H9 (cell line): ENCODE measurements at regions not wholly inside any gene's neighbourhood (a gene's known extent, or its start where the extent isn't known, plus 50 kb on each side); places are given as distances from the start of the nearest gene placed in this dataset.

Experiments
- DNase-seq: peaks from one replicate; pipeline ENCODE4 v3.0.0-alpha.2; 2017
- H2AFZ ChIP-seq: one replicate; pipeline ENCODE4 v1.6.1; 2013; ENCODE audit warnings: mild to moderate bottlenecking, low read length, control low read depth, moderate library complexity
- H2AK5ac ChIP-seq: 2 replicates; pipeline ENCODE4 v1.6.1; 2013; ENCODE audit warnings: low read length, control low read depth, mixed read lengths; ENCODE audit not compliant: insufficient read length
- H2BK120ac ChIP-seq: one replicate; pipeline ENCODE4 v1.6.1; 2013; ENCODE audit warnings: low read depth, mild to moderate bottlenecking, low read length, control low read depth, inconsistent platforms; ENCODE audit not compliant: poor library complexity, severe bottlenecking
- H2BK12ac ChIP-seq: 2 replicates; pipeline ENCODE4 v1.6.1; 2013; ENCODE audit warnings: low read length, control low read depth, mixed read lengths, low read depth; ENCODE audit not compliant: insufficient read length
- H2BK15ac ChIP-seq: 2 replicates; pipeline ENCODE4 v1.6.1; 2013; ENCODE audit warnings: low read depth, low read length, control low read depth
- H2BK20ac ChIP-seq: one replicate; pipeline ENCODE4 v1.6.1; 2013; ENCODE audit warnings: low read depth, mild to moderate bottlenecking, low read length, control low read depth, inconsistent platforms; ENCODE audit not compliant: poor library complexity, severe bottlenecking
- H2BK5ac ChIP-seq: 2 replicates; pipeline ENCODE4 v1.6.1; 2013; ENCODE audit warnings: low read length, control low read depth, mixed read lengths; ENCODE audit not compliant: insufficient read length
- H3K14ac ChIP-seq: 2 replicates; pipeline ENCODE4 v1.6.1; 2013; ENCODE audit warnings: low read length, control low read depth; ENCODE audit not compliant: insufficient read depth
- H3K18ac ChIP-seq: 2 replicates; pipeline ENCODE4 v1.6.1; 2013; ENCODE audit warnings: low read depth, mild to moderate bottlenecking, mixed read lengths, low read length, control low read depth; ENCODE audit not compliant: insufficient read length
- H3K23ac ChIP-seq: 2 replicates; pipeline ENCODE4 v1.6.1; 2013; ENCODE audit warnings: low read length, control low read depth, mixed read lengths, low read depth; ENCODE audit not compliant: insufficient read length
- H3K23me2 ChIP-seq: 2 replicates; pipeline ENCODE4 v1.6.1; 2013; ENCODE audit warnings: low read depth, mild to moderate bottlenecking, mixed read lengths, low read length, control low read depth; ENCODE audit not compliant: insufficient read length, poor library complexity, severe bottlenecking
- H3K27ac ChIP-seq: 2 replicates; pipeline ENCODE4 v1.5.1; 2013; ENCODE audit warnings: low read length, control low read depth, mixed read lengths, low read depth; ENCODE audit not compliant: insufficient read length
- H3K27me3 ChIP-seq: 2 replicates; pipeline ENCODE4 v1.6.1; 2013; ENCODE audit warnings: low read length, control low read depth, inconsistent platforms; ENCODE audit not compliant: insufficient read depth
- H3K4ac ChIP-seq: 2 replicates; pipeline ENCODE4 v1.6.1; 2013; ENCODE audit warnings: low read depth, mild to moderate bottlenecking, control low read depth, inconsistent platforms, low read length, moderate library complexity
- H3K4me1 ChIP-seq: 2 replicates; pipeline ENCODE4 v1.6.1; 2013; ENCODE audit warnings: low read length, control low read depth, inconsistent platforms; ENCODE audit not compliant: insufficient read depth
- H3K4me2 ChIP-seq: 2 replicates; pipeline ENCODE4 v1.6.1; 2013; ENCODE audit warnings: low read length, control low read depth, mixed read lengths; ENCODE audit not compliant: insufficient read length, insufficient read depth
- H3K56ac ChIP-seq: 2 replicates; pipeline ENCODE4 v1.6.1; 2013; ENCODE audit warnings: low read depth, mild to moderate bottlenecking, mixed read lengths, low read length, control low read depth; ENCODE audit not compliant: insufficient read length
- H3K79me1 ChIP-seq: 2 replicates; pipeline ENCODE4 v1.6.1; 2013; ENCODE audit warnings: low read depth, mild to moderate bottlenecking, moderate library complexity, low read length, control low read depth, inconsistent platforms; ENCODE audit not compliant: insufficient read depth, poor library complexity, severe bottlenecking
- H3K79me2 ChIP-seq: 2 replicates; pipeline ENCODE4 v1.6.1; 2013; ENCODE audit warnings: low read length, control low read depth, inconsistent platforms; ENCODE audit not compliant: insufficient read depth
- H3K9ac ChIP-seq: 2 replicates; pipeline ENCODE4 v1.6.1; 2013; ENCODE audit warnings: low read length, control low read depth, mixed read lengths; ENCODE audit not compliant: insufficient read length; ENCODE audit errors: extremely low read depth
- H3K9me3 ChIP-seq: one replicate; pipeline ENCODE4 v1.6.1; 2013; ENCODE audit warnings: low read depth, low read length, inconsistent platforms; ENCODE audit not compliant: control insufficient read depth
- H3T11ph ChIP-seq: one replicate; pipeline ENCODE4 v1.6.1; 2013; ENCODE audit warnings: mild to moderate bottlenecking, low read length, control low read depth, inconsistent platforms
- H4K20me1 ChIP-seq: one replicate; pipeline ENCODE4 v1.6.1; 2013; ENCODE audit not compliant: control insufficient read depth, insufficient read length, insufficient read depth
- H4K5ac ChIP-seq: 2 replicates; pipeline ENCODE4 v1.6.1; 2013; ENCODE audit warnings: low read depth, mild to moderate bottlenecking, mixed read lengths, low read length, control low read depth; ENCODE audit not compliant: insufficient read length
- H4K8ac ChIP-seq: replicated peaks from 2 replicates; pipeline ENCODE4 v1.6.1; 2013; ENCODE audit warnings: low read length, control low read depth, mixed read lengths, low read depth; ENCODE audit not compliant: insufficient read length
- H4K91ac ChIP-seq: 2 replicates; pipeline ENCODE4 v1.6.1; 2013; ENCODE audit warnings: low read depth, mild to moderate bottlenecking, moderate library complexity, mixed read lengths, low read length, control low read depth; ENCODE audit not compliant: insufficient read length
- H3K27ac Mint-ChIP-seq, 3 experiments: 2 replicates in 2 of 3; 3 replicates in 1 of 3; pipeline ENCODE4 v1.8.0; 2020 to 2021; ENCODE audit warnings: mixed read lengths in 3 of 3, mild to moderate bottlenecking in 1 of 3, moderate library complexity in 1 of 3
- H3K27me3 Mint-ChIP-seq: 2 replicates; pipeline ENCODE4 v1.8.0; 2021; ENCODE audit warnings: low read depth, mild to moderate bottlenecking, moderate library complexity, mixed read lengths
- H3K36me3 Mint-ChIP-seq, 3 experiments: 2 replicates in 2 of 3; 3 replicates in 1 of 3; pipeline ENCODE4 v1.8.0; 2020 to 2021; ENCODE audit warnings: low read depth in 3 of 3, mixed read lengths in 3 of 3; ENCODE audit not compliant: insufficient read depth in 1 of 3
- H3K4me1 Mint-ChIP-seq, 2 experiments: 2 replicates each; pipeline ENCODE4 v1.8.0; 2020; ENCODE audit warnings: mixed read lengths in 2 of 2
- H3K4me3 Mint-ChIP-seq, 2 experiments: 2 replicates in 1 of 2; 3 replicates in 1 of 2; pipeline ENCODE4 v1.8.0; 2020 to 2021; ENCODE audit warnings: mild to moderate bottlenecking in 2 of 2, mixed read lengths in 2 of 2, moderate library complexity in 1 of 2
- H3K9me3 Mint-ChIP-seq, 2 experiments: 2 replicates in 1 of 2; 3 replicates in 1 of 2; pipeline ENCODE4 v1.8.0; 2020; ENCODE audit warnings: mild to moderate bottlenecking in 2 of 2, mixed read lengths in 2 of 2, moderate library complexity in 1 of 2
- CTCF ChIP-seq: fragments of 200-600 bp; sonication (generic); conservative IDR thresholded peaks from 3 replicates; pipeline ENCODE4 v1.8.0; 2021; ENCODE audit warnings: antibody characterized with exemption, mild to moderate bottlenecking
- WGBS: extraction: QIAGEN DNeasy Blood & Tissue Kit; methylation state at CpG from one replicate; pipeline ENCODE4 v1.1.7; 2013; ENCODE audit warnings: missing lambda C conversion rate, low lambda C conversion rate, mixed read lengths; ENCODE audit not compliant: insufficient read length; ENCODE audit errors: extremely low coverage; 5-methylcytosine and 5-hydroxymethylcytosine counted together

DNA sequence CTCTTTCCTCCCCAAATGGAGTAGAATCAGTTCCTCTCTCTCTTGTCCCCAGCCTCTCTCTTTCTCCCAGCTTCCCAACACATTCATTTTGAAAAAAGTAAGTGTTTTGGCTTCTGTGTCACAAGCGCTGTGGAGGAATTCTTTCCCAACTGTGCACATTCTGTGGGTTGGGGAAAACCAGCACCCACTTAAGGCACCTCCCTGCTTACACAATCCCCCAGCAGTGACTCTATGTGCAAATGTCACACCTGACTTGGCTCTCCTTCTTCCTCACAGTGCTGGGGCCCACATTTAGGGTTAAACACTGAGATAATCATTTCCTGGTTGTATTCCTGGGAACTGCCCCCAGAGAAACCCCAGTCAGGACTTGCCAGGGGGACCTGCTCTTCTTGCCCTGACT is 358.1 kb upstream of the ZNF32 start:
- H3K9ac ChIP-seq, result no peak overlapping the region
- no peak overlapping the region for H2BK12ac ChIP-seq
- H3K27ac ChIP-seq, result no peak overlapping the region
- no peak overlapping the region for H3K14ac ChIP-seq
- no peak overlapping the region for H2BK120ac ChIP-seq
- no peaks in the 10 kb centered on the region for H3K27me3 ChIP-seq
- H3K4me2 ChIP-seq, result no peak overlapping the region
- H3K27me3 Mint-ChIP-seq, result peaks cover 3% of the 10 kb centered on the region; the same call in 1 of the 2 replicates
- H2BK5ac ChIP-seq, result no peak overlapping the region
- H3K4me1 ChIP-seq, result no peaks in the 10 kb centered on the region
- H3K4me3 Mint-ChIP-seq, result no peak overlapping the region
- H3K9me3 ChIP-seq, result no peaks in the 10 kb centered on the region
- H2BK20ac ChIP-seq, result no peak overlapping the region
- no peak overlapping the region for H4K5ac ChIP-seq
- H3K56ac ChIP-seq, result no peak overlapping the region
- no peaks in the 10 kb centered on the region; a peak in 2 of 7 replicates for H3K36me3 Mint-ChIP-seq
- no peak overlapping the region for H2AK5ac ChIP-seq
- no peaks in the 10 kb centered on the region for H3K79me1 ChIP-seq
- H3K18ac ChIP-seq, result no peak overlapping the region
- H3K27ac Mint-ChIP-seq, result no peak overlapping the region
- no peaks in the 10 kb centered on the region for H3K9me3 Mint-ChIP-seq
- TF ChIP-seq CTCF, result no peak
- no peak overlapping the region for H2AFZ ChIP-seq
- no peak overlapping the region for H2BK15ac ChIP-seq
- no peak overlapping the region for H4K8ac ChIP-seq
- no peaks in the 10 kb centered on the region for H3K23me2 ChIP-seq
- no peaks in the 10 kb centered on the region for H3K4me1 Mint-ChIP-seq
- DNase-seq, result no peak
- H3K79me2 ChIP-seq, result no peaks in the 10 kb centered on the region
- no peak overlapping the region for H3K4ac ChIP-seq
- no peak overlapping the region for H4K91ac ChIP-seq
- no CpG with 5 or more reads among the region's 1 CpG for WGBS
- H3T11ph ChIP-seq, result no peak overlapping the region
- no peak overlapping the region for H3K23ac ChIP-seq
- no peaks in the 10 kb centered on the region for H4K20me1 ChIP-seq
